ENCODE measurements at regions not wholly inside any gene's neighbourhood (a gene's known extent, or its start where the extent isn't known, plus 50 kb on each side); places are given as distances from the start of the nearest gene placed in this dataset.

DNA sequence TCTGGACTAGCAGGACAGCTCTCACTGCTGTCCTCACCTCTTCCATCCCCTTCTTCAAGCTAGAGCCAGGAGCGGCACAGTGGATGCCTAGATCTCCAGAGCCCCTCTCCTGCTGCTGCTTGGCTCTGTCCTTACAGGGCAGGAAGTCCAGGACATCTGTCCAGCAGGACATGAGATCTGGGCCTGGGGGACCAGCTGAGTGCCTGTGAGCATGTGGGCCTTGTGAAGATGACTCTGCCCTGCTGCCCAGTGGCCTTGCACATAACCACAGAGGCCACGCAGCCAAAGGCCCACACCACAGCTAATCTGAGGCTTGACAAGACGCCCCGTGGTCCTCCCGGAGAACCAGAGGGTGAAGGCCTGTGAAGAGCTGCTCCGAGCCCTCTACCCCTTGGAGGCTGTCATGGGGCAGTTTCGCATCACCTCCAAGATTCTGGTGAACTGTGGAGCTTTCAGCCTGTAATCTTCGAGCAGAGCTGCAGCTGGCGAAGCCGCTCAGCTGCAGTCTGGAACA, 516.7 kb upstream of the HS6ST1 start:
- H3K4me3 ChIP-seq (replicated peaks in 1 of 2; ENCODE audit: low read depth in 2 of 2, low read length in 2 of 2), result no peak overlapping the region
- TF ChIP-seq, protein P1, sequence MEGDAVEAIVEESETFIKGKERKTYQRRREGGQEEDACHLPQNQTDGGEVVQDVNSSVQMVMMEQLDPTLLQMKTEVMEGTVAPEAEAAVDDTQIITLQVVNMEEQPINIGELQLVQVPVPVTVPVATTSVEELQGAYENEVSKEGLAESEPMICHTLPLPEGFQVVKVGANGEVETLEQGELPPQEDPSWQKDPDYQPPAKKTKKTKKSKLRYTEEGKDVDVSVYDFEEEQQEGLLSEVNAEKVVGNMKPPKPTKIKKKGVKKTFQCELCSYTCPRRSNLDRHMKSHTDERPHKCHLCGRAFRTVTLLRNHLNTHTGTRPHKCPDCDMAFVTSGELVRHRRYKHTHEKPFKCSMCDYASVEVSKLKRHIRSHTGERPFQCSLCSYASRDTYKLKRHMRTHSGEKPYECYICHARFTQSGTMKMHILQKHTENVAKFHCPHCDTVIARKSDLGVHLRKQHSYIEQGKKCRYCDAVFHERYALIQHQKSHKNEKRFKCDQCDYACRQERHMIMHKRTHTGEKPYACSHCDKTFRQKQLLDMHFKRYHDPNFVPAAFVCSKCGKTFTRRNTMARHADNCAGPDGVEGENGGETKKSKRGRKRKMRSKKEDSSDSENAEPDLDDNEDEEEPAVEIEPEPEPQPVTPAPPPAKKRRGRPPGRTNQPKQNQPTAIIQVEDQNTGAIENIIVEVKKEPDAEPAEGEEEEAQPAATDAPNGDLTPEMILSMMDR (IDR thresholded peaks at IDR 0.05; ENCODE audit: low read depth, low read length), result no peak
- DNase-seq (ENCODE audit: low read depth in 2 of 2), result no peak

GRCh38 chr2:128835974-128836373, 517.3 kb upstream of the HS6ST1 start:
- H3K4me3 ChIP-seq (replicated peaks in 1 of 2; ENCODE audit: low read depth in 2 of 2, low read length in 2 of 2), result no peak overlapping the region
- no peak for DNase-seq (ENCODE audit: low read depth in 2 of 2)
- TF ChIP-seq, protein P1 (IDR thresholded peaks at IDR 0.05; ENCODE audit: low read depth, low read length), result no peak

GRCh38 chr2:128836559-128837100, 518.0 kb upstream of the HS6ST1 start:
- no peak for DNase-seq (ENCODE audit: low read depth in 2 of 2)
- H3K4me3 ChIP-seq (replicated peaks in 1 of 2; ENCODE audit: low read depth in 2 of 2, low read length in 2 of 2), result no peak overlapping the region
- TF ChIP-seq, protein P1 (IDR thresholded peaks at IDR 0.05; ENCODE audit: low read depth, low read length), result no peak

- no peak overlapping the region for H3K4me3 ChIP-seq (replicated peaks in 1 of 2; ENCODE audit: low read depth in 2 of 2, low read length in 2 of 2)
- TF ChIP-seq, protein P1 (IDR thresholded peaks at IDR 0.05; ENCODE audit: low read depth, low read length), result no peak
- DNase-seq (ENCODE audit: low read depth in 2 of 2), result no peak
Measured at GRCh38 chr2:128838244-128838643, 519.6 kb upstream of the HS6ST1 start.

DNA sequence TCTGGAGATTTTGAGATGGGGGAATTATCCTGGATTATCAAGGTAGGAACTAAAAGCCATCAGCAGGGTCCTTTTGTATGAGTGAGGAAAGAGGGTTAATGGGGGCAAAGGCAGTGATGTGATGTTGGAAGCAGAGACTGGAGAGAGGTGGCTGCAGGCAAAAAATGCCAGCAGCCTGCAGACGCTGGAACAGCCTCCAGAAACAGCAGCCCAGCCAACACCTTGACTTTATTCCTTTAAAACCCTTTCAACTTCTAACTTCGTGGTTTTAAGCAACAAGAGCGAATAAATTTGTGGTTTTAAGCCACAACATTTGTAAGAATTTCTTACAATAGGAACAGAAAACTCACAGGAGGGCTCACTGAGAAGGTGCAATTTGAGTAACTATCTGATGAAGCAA, 523.1 kb upstream of the HS6ST1 start:
- no peak overlapping the region for H3K4me3 ChIP-seq (replicated peaks in 1 of 2; ENCODE audit: low read depth in 2 of 2, low read length in 2 of 2)
- DNase-seq (ENCODE audit: low read depth in 2 of 2), result no peak
- TF ChIP-seq, protein P1 (IDR thresholded peaks at IDR 0.05; ENCODE audit: low read depth, low read length), result no peak

GRCh38 chr2:128867311-128867710, 548.6 kb upstream of the HS6ST1 start:
- H3K4me3 ChIP-seq (replicated peaks in 1 of 2; ENCODE audit: low read depth in 2 of 2, low read length in 2 of 2), result no peak overlapping the region
- TF ChIP-seq, protein P1 (IDR thresholded peaks at IDR 0.05; ENCODE audit: low read depth, low read length), result no peak
- DNase-seq (ENCODE audit: low read depth in 2 of 2), result no peak
